MG63 (cell line): ENCODE measurements at regions not wholly inside any gene's neighbourhood (a gene's known extent, or its start where the extent isn't known, plus 50 kb on each side); places are given as distances from the start of the nearest gene placed in this dataset.

Experiments
- DNase-seq: peaks from one replicate; pipeline ENCODE4 v3.0.0-alpha.2; 2020
- H3K27me3 ChIP-seq: fragments of 250-450 bp; sonication (Bioruptor Pico); 2 replicates; pipeline ENCODE4 v1.5.1; 2020; ENCODE audit warnings: mild to moderate bottlenecking, moderate library complexity
- H3K36me3 ChIP-seq: fragments of 250-450 bp; sonication (Bioruptor Pico); 2 replicates; pipeline ENCODE4 v1.5.1; 2020; ENCODE audit warnings: mild to moderate bottlenecking, moderate library complexity
- H3K4me3 ChIP-seq: fragments of 250-450 bp; sonication (Bioruptor Pico); 2 replicates; pipeline ENCODE4 v1.5.1; 2020; ENCODE audit warnings: mild to moderate bottlenecking, moderate library complexity
- H3K9me3 ChIP-seq: fragments of 250-450 bp; sonication (Bioruptor Pico); 2 replicates; pipeline ENCODE4 v1.5.1; 2020; ENCODE audit warnings: mild to moderate bottlenecking, moderate library complexity

- H3K27me3 ChIP-seq = no peaks in the 10 kb centered on the region
- H3K36me3 ChIP-seq = no peaks in the 10 kb centered on the region
- no peak overlapping the region for H3K4me3 ChIP-seq
- no peak for DNase-seq
- H3K9me3 ChIP-seq = no peaks in the 10 kb centered on the region
Measured at GRCh38 chr4:187178587-187178986, 454.9 kb upstream of the FAT1 start.

GRCh38 chr4:187179086-187180058 lies 455.7 kb upstream of the FAT1 start:
- Histone ChIP-seq H3K36me3 (no peaks in the 10 kb centered on the region), H3K27me3 (no peaks in the 10 kb centered on the region), H3K4me3 (no peak overlapping the region), H3K9me3 (no peaks in the 10 kb centered on the region)
- DNase-seq = no peak

- H3K27me3 ChIP-seq = no peaks in the 10 kb centered on the region
- no peak overlapping the region for H3K4me3 ChIP-seq
- H3K36me3 ChIP-seq = no peaks in the 10 kb centered on the region
- no peak for DNase-seq
- H3K9me3 ChIP-seq = no peaks in the 10 kb centered on the region
Measured at GRCh38 chr4:187181054-187181453, 457.4 kb upstream of the FAT1 start.

- no peak overlapping the region for H3K4me3 ChIP-seq
- H3K27me3 ChIP-seq = no peaks in the 10 kb centered on the region
- peak; percentile 8 for DNase-seq
- no peaks in the 10 kb centered on the region for H3K36me3 ChIP-seq
- no peaks in the 10 kb centered on the region for H3K9me3 ChIP-seq
Measured at GRCh38 chr4:187183346-187183745, 459.7 kb upstream of the FAT1 start.

- Histone ChIP-seq H3K36me3 (no peaks in the 10 kb centered on the region), H3K9me3 (no peaks in the 10 kb centered on the region)
- DNase-seq = no peak
Measured at GRCh38 chr4:187183826-187184225, 460.2 kb upstream of the FAT1 start.

GRCh38 chr4:187184508-187184907 lies 460.9 kb upstream of the FAT1 start:
- H3K36me3 ChIP-seq = no peaks in the 10 kb centered on the region
- DNase-seq = no peak
- no peak overlapping the region for H3K4me3 ChIP-seq
- no peaks in the 10 kb centered on the region for H3K27me3 ChIP-seq
- no peaks in the 10 kb centered on the region for H3K9me3 ChIP-seq

More at GRCh38 chr4:187183826-187184225, 460.2 kb upstream of the FAT1 start:
- no peak overlapping the region for H3K4me3 ChIP-seq
- no peaks in the 10 kb centered on the region for H3K27me3 ChIP-seq

GRCh38 chr4:187188118-187188517 lies 464.5 kb upstream of the FAT1 start:
- H3K36me3 ChIP-seq = no peaks in the 10 kb centered on the region
- no peak for DNase-seq
- no peaks in the 10 kb centered on the region for H3K27me3 ChIP-seq
- H3K9me3 ChIP-seq = no peaks in the 10 kb centered on the region
- H3K4me3 ChIP-seq = no peak overlapping the region

- no peaks in the 10 kb centered on the region for H3K27me3 ChIP-seq
- no peak for DNase-seq
- no peaks in the 10 kb centered on the region for H3K36me3 ChIP-seq
- H3K4me3 ChIP-seq = no peak overlapping the region
- no peaks in the 10 kb centered on the region for H3K9me3 ChIP-seq
Measured at GRCh38 chr4:187188741-187189140, 465.1 kb upstream of the FAT1 start.

- Histone ChIP-seq H3K36me3 (no peaks in the 10 kb centered on the region), H3K9me3 (no peaks in the 10 kb centered on the region), H3K4me3 (no peak overlapping the region), H3K27me3 (no peaks in the 10 kb centered on the region)
- DNase-seq = no peak
Measured at GRCh38 chr4:187190390-187190789, 466.7 kb upstream of the FAT1 start.

- Histone ChIP-seq H3K27me3 (no peaks in the 10 kb centered on the region), H3K36me3 (no peaks in the 10 kb centered on the region), H3K9me3 (no peaks in the 10 kb centered on the region), H3K4me3 (no peak overlapping the region)
- no peak for DNase-seq
Measured at GRCh38 chr4:187191676-187192075, 468.0 kb upstream of the FAT1 start.

GRCh38 chr4:187192266-187192665 lies 468.6 kb upstream of the FAT1 start:
- Histone ChIP-seq H3K9me3 (no peaks in the 10 kb centered on the region), H3K36me3 (no peaks in the 10 kb centered on the region), H3K4me3 (no peak overlapping the region), H3K27me3 (no peaks in the 10 kb centered on the region)
- no peak for DNase-seq

- no peaks in the 10 kb centered on the region for H3K36me3 ChIP-seq
- H3K4me3 ChIP-seq = no peak overlapping the region
- H3K27me3 ChIP-seq = no peaks in the 10 kb centered on the region
- no peaks in the 10 kb centered on the region for H3K9me3 ChIP-seq
- DNase-seq = no peak
Measured at GRCh38 chr4:187193141-187193540, 469.5 kb upstream of the FAT1 start.

GRCh38 chr4:187204389-187204918 lies 480.8 kb upstream of the FAT1 start:
- H3K9me3 ChIP-seq = peaks cover 4% of the 10 kb centered on the region; the same call in 1 of the 2 replicates

GRCh38 chr4:187207931-187208330 lies 484.3 kb upstream of the FAT1 start:
- no peaks in the 10 kb centered on the region for H3K36me3 ChIP-seq

More at GRCh38 chr4:187204389-187204918, 480.8 kb upstream of the FAT1 start:
- Histone ChIP-seq H3K36me3 (no peaks in the 10 kb centered on the region), H3K27me3 (no peaks in the 10 kb centered on the region), H3K4me3 (no peak overlapping the region)
- no peak for DNase-seq

GRCh38 chr4:187208651-187209050 lies 485.0 kb upstream of the FAT1 start:
- Histone ChIP-seq H3K36me3 (no peaks in the 10 kb centered on the region), H3K9me3 (no peaks in the 10 kb centered on the region), H3K27me3 (no peaks in the 10 kb centered on the region), H3K4me3 (no peak overlapping the region)
- DNase-seq = no peak

More at GRCh38 chr4:187207931-187208330, 484.3 kb upstream of the FAT1 start:
- no peaks in the 10 kb centered on the region for H3K9me3 ChIP-seq
- no peak overlapping the region for H3K4me3 ChIP-seq
- DNase-seq = no peak
- no peaks in the 10 kb centered on the region for H3K27me3 ChIP-seq

GRCh38 chr4:187209921-187210613 lies 486.4 kb upstream of the FAT1 start:
- Histone ChIP-seq H3K27me3 (no peaks in the 10 kb centered on the region), H3K4me3 (no peak overlapping the region), H3K9me3 (no peaks in the 10 kb centered on the region), H3K36me3 (no peaks in the 10 kb centered on the region)
- DNase-seq = peak; percentile 88

- no peak overlapping the region for H3K4me3 ChIP-seq
- DNase-seq = no peak
- H3K36me3 ChIP-seq = no peaks in the 10 kb centered on the region
- no peaks in the 10 kb centered on the region for H3K9me3 ChIP-seq
- H3K27me3 ChIP-seq = no peaks in the 10 kb centered on the region
Measured at GRCh38 chr4:187212446-187213080, 488.9 kb upstream of the FAT1 start.
